PC-9 (cell line): ENCODE measurements at regions not wholly inside any gene's neighbourhood (a gene's known extent, or its start where the extent isn't known, plus 50 kb on each side); places are given as distances from the start of the nearest gene placed in this dataset.

Experiments used
- EZH2 ChIP-seq: fragments of 200-600 bp; sonication (generic); IDR thresholded peaks from 2 replicates; pipeline ENCODE4 v1.8.0; 2017; ENCODE audit warnings: antibody characterized with exemption, low read depth
- TF ChIP-seq, protein P1 (sequence below): fragments of 200-600 bp; sonication (generic); conservative IDR thresholded peaks from 2 replicates; pipeline ENCODE4 v1.6.1; 2017; ENCODE audit warnings: mixed run types, antibody characterized with exemption, mild to moderate bottlenecking, moderate library complexity

GRCh38 chr10:3409928-3410327 is 237.3 kb upstream of the PITRM1 start:
- TF ChIP-seq, protein P1, sequence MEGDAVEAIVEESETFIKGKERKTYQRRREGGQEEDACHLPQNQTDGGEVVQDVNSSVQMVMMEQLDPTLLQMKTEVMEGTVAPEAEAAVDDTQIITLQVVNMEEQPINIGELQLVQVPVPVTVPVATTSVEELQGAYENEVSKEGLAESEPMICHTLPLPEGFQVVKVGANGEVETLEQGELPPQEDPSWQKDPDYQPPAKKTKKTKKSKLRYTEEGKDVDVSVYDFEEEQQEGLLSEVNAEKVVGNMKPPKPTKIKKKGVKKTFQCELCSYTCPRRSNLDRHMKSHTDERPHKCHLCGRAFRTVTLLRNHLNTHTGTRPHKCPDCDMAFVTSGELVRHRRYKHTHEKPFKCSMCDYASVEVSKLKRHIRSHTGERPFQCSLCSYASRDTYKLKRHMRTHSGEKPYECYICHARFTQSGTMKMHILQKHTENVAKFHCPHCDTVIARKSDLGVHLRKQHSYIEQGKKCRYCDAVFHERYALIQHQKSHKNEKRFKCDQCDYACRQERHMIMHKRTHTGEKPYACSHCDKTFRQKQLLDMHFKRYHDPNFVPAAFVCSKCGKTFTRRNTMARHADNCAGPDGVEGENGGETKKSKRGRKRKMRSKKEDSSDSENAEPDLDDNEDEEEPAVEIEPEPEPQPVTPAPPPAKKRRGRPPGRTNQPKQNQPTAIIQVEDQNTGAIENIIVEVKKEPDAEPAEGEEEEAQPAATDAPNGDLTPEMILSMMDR: no peak
- no peak for TF ChIP-seq EZH2
